HG03342 (cell line): ENCODE measurements at regions not wholly inside any gene's neighbourhood (a gene's known extent, or its start where the extent isn't known, plus 50 kb on each side); places are given as distances from the start of the nearest gene placed in this dataset.
"Not testable (repeated sequence)": the region's sequence is repeated elsewhere in the genome, so short reads cannot be mapped to it uniquely, and the experiment has no call there.

Experiments used
- ATAC-seq: cut with Tn5 transposase; IDR thresholded peaks from one replicate; pipeline ENCODE4 v1.9.1; 2021; ENCODE audit warnings: mild to moderate bottlenecking, moderate library complexity; ENCODE audit not compliant: unreplicated experiment

DNA sequence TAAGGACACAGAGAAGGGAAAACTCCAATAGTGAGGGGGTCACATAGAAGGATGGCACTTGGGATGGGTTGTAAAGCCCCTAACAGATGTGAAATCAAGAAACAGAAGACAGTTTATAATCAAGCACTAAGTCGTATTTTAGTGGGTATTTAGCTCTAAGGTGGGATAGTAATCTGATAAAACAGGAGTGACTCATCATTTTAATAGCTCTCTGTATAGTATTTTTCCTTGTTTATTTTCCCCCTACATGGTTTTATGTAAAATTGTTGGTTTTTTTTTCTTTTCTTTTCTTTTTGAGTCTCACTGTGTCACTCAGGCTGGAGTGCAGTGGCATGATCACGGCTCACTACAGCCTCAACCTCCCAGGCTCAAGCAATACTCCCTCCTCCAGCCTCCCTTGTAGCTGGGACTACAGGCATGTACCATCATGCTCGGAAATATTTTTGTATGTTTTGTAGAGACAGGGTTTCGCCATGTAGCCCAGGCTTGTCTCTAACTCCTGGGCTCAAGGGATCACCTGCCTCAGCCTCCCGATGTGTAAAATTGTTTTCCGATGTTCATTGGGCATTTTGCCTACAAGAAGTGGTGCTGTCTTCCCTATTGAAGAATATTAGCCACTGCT, 142.6 kb upstream of the SERPINE2 start:
- no peak for ATAC-seq

GRCh38 chr2:224180810-224181209, 141.7 kb upstream of the SERPINE2 start:
- ATAC-seq = no peak

GRCh38 chr2:224178056-224178455, 139.0 kb upstream of the SERPINE2 start:
- no peak for ATAC-seq

DNA sequence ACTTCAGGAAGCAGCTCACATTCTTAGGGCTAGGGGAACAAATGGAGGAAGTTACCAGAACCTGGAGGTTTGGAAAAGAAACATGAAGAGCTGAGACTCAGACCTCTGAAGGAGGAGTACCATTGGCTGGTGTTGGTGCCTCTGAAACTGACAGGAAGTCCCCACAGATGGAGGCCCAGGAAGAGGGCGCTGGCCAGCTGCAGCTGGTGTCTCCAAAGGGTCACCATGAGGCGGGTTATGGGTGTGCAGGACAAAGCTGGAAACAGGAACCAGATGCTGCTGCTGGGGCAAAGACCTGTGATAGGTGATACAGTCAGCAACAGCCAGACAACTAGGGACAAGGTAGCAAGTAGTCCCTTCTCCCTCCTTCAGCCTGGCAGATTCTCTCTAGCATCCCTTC, 136.5 kb upstream of the SERPINE2 start:
- ATAC-seq = no peak

DNA sequence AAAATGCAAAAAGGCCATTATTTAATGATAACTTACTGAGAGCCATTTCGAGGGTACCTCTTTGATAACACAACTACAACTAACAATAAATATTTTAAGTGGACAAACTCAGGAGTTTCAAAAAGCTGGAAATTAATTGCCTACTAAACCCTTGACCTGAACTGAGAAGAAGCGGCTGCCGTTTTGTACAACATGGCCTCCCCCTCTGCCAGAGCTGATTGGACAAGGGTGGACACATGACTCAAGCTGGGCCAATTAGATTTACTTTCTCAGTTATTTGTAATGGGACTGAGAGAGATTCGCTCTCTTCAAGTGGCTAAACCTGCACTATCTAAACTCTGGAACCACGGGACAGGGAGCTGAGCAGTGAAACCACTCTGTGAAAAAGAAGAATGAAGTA, 135.9 kb upstream of the SERPINE2 start:
- no peak for ATAC-seq

GRCh38 chr2:224174521-224174920, 135.4 kb upstream of the SERPINE2 start:
- no peak for ATAC-seq

- ATAC-seq = no peak
These were observed 134.8 kb upstream of the SERPINE2 start for GRCh38 chr2:224173933-224174332.

DNA sequence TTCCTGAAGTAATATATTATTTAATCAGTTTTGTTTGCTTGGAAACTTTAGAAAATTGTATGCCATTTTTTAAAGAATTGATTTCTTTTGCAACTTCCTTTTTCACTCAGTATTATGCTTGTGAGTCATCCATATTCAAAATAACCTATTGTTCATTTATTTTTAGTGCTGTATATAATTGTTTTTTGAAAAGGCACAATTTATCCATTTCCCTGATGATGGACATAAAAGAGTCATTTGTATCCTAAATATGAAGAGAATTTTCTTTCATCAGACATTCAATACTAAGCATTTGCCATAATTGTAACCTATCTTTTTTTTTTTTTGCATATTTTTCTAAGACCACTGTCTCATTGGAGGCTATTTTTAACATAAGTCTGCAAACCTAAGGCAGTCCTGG, 134.1 kb upstream of the SERPINE2 start:
- no peak for ATAC-seq

- no peak for ATAC-seq
These were observed 132.1 kb upstream of the SERPINE2 start for GRCh38 chr2:224171226-224171625.

DNA sequence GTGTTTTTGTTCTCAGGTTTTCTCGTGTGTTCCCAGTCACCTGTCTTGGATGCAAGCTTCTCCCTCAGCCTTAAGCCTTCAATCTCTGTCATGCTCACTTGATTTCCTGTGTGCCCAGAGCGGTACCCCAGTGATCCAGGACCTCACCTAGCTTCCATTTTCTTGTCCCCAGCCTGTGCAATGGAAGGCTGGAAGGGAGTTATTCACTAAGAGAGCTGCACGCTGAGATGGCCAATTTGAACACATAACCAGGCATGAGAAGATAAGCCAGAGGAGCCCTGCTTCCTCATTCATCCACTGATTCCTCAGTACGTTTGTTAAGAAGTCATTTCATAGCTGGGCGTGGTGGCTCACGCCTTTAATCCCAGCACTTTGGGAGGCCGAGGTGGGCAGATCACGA, 130.8 kb upstream of the SERPINE2 start:
- ATAC-seq = no peak

- ATAC-seq = not testable (repeated sequence)
These were observed 128.7 kb upstream of the SERPINE2 start for GRCh38 chr2:224167781-224168180.

- ATAC-seq = no peak
These were observed 127.6 kb upstream of the SERPINE2 start for GRCh38 chr2:224166654-224167053.

- ATAC-seq = no peak
These were observed 126.8 kb upstream of the SERPINE2 start for GRCh38 chr2:224165901-224166319.

DNA sequence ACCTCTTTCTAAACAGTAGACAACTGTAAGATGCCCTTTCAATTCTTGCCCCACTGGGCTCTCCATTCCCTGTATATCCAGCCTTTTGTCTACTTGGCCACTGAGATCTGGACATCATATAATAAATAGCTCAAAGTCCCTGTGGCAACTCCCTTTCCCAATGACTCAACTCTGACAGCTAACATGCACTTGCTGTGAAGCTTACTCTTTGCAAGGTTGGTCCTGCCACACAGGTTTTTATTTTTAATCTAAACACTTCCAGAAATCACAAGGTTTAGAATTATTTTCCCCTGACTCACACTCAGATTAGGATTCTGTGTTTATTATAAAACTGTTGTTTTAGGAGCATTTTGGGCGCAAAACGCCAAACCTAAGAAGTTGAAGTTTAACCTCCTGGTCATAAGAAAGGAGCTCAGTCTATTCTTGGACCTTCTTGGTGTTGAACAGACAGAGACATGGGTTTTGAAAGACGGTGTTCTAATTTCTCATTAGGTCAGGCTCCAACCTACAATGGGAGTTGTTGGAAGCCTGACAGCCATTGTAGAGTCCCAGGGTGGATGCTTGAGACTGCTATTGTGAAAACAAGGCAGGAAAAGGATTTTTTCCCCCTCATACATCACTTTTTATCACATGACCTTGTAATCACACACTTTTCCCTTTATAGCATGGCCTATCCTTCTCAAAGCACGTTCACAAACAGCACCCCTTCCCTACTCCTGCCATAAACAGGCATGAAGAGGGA, 124.7 kb upstream of the SERPINE2 start:
- no peak for ATAC-seq

GRCh38 chr2:224162122-224162521, 123.0 kb upstream of the SERPINE2 start:
- ATAC-seq = no peak

DNA sequence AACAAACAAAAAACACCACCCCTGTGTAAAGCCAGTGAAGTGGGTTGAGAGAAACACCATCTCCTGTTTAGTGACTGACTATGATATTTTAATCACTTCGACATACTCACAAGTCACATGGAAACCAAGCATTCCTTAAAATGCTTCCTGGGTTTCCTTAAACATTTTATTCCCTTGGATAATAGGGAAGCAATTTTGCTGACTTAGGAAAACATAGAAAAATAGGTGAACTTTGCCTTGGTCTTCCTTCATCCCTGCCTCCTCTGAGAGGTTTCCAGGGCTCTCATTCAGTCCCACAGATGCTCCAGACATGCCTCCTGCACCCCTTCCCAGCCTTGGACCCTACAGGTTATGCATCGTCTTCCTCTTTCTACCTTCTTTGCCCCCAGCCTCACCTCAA, 122.6 kb upstream of the SERPINE2 start:
- ATAC-seq = no peak

DNA sequence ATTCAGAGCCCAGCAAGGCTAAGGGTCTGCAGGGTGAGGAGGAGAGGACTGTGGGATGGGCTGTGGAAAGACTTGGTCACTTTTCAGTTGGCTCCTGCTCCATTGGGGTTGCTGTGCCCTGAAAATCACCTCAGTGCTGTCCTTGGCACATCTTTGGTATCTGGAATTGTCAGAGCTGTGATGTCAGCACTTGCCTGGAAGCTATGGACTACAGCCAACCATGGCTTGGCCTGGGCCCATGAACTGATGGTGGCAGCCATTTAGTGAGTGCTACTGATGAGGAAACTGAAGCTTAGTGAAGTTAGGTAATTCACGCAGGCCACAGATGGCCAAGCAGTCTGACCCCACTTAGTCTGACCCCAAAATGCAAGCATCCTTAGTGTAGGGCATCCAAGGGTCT, 121.8 kb upstream of the SERPINE2 start:
- no peak for ATAC-seq

GRCh38 chr2:224159345-224159928, 120.4 kb upstream of the SERPINE2 start:
- ATAC-seq = no peak

DNA sequence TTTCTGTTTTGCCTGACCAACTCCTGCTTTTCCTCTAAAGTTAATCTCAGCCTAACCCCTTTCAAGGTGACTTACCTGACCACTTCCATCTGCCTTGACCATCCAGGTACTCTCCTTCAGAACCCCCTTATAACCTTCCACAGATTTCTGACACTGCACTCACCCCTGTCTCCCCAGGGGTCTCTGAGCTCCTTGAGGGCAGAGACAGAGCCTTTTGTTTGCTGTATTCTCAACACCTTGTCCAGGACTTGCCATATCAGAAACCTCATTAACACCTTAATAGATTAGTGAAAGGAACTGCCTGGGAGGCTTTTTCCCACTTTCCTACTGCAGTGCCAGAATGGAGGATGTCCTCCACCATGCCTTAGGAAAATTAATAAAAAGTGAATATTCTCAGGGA, 119.7 kb upstream of the SERPINE2 start:
- ATAC-seq = no peak

DNA sequence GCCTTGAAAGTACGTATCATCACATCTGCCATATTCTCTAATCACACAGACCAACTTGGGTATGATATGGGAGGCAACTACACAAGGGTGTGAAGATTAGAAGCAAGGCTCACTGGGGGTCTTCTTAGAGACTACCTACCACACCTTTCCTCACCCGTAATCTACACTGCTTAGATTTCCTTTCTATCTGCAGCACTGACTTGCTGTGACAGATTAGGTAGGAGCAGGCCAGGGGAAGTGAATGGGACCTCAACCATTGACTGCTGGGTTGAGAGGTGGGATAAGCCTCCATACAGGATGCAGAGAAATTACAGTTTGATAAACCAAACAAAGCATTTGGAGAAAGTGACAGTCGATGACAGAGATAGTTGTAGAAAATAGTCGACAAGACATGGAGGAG, 119.0 kb upstream of the SERPINE2 start:
- ATAC-seq = no peak

DNA sequence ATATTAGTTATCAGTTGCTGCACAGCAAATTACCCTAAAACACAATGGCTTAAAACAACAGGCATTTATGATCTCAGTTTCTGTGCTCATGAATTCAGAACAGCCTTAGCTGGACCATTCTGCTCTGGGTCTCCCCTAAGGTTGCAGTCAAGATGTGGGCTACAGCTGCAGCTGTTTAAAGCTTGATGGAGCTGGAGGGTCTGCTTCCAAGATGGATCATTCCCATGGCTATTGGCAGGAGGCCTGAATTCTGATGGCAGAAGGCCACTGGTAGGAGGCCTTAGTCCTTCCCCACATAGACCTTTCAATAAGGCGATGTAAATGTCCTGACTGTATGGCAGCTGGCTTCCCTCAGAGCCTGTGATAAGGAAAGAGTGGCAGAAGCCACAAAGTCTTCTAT, 118.6 kb upstream of the SERPINE2 start:
- ATAC-seq = no peak

DNA sequence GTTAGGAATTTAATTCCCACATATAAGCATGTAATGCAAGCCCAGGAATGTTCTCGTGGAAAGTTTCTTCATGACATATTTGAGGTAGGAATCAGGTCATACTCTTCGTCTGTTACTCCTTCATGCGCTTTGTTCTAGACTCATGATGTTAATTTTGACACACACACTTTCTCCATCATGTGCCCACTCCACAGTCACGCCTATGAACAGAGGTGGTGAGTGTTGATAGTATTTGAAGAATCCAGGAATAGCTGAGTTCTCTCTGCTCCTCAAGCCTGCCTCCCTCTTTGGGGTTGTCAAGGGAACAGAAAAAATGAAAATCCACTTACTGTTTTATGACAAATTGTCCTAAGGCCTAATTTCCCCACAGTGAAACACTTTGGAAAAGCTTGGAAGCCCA, 117.3 kb upstream of the SERPINE2 start:
- no peak for ATAC-seq
